ENCODE measurements at regions not wholly inside any gene's neighbourhood (a gene's known extent, or its start where the extent isn't known, plus 50 kb on each side); places are given as distances from the start of the nearest gene placed in this dataset.

DNA sequence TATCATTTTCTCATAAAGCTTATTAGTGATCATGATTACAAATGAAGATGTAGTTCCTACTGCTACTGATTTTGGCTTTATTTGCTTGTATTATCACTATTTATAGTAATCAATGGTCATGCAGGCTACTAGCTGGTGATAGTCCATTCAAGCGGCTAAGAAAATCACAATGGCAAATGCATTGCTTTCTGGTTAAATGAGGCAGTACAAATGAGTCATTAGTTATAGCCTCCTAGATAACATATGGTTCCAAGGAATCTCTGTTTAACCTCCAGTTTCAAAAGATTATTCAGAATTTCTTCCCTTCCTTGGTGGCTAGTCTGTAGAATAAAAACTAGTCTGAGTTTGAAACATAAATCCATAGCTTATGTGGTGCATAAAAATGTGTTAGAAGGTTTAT, 141.3 kb upstream of the HTR2A start:
- TF ChIP-seq, protein P1, sequence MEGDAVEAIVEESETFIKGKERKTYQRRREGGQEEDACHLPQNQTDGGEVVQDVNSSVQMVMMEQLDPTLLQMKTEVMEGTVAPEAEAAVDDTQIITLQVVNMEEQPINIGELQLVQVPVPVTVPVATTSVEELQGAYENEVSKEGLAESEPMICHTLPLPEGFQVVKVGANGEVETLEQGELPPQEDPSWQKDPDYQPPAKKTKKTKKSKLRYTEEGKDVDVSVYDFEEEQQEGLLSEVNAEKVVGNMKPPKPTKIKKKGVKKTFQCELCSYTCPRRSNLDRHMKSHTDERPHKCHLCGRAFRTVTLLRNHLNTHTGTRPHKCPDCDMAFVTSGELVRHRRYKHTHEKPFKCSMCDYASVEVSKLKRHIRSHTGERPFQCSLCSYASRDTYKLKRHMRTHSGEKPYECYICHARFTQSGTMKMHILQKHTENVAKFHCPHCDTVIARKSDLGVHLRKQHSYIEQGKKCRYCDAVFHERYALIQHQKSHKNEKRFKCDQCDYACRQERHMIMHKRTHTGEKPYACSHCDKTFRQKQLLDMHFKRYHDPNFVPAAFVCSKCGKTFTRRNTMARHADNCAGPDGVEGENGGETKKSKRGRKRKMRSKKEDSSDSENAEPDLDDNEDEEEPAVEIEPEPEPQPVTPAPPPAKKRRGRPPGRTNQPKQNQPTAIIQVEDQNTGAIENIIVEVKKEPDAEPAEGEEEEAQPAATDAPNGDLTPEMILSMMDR (IDR thresholded peaks at IDR 0.05; ENCODE audit: poor library complexity, severe bottlenecking): no peak
- DNase-seq (ENCODE audit: low spot score) (no peak), ATAC-seq (ENCODE audit: low read depth) (no peak)
- H3K36me3 ChIP-seq (ENCODE audit: low read depth): no peaks in the 10 kb centered on the region
- no peaks in the 10 kb centered on the region for H3K27me3 ChIP-seq (ENCODE audit: insufficient read depth, poor library complexity, severe bottlenecking)
- no peak overlapping the region for H3K4me3 ChIP-seq (ENCODE audit: severe bottlenecking)
- no peaks in the 10 kb centered on the region for H3K9me3 ChIP-seq (ENCODE audit: severe bottlenecking)
- no peak overlapping the region for H3K27ac ChIP-seq (ENCODE audit: poor library complexity, severe bottlenecking)
- H3K4me1 ChIP-seq (ENCODE audit: insufficient read depth, poor library complexity, severe bottlenecking): peaks cover 11% of the 10 kb centered on the region

DNA sequence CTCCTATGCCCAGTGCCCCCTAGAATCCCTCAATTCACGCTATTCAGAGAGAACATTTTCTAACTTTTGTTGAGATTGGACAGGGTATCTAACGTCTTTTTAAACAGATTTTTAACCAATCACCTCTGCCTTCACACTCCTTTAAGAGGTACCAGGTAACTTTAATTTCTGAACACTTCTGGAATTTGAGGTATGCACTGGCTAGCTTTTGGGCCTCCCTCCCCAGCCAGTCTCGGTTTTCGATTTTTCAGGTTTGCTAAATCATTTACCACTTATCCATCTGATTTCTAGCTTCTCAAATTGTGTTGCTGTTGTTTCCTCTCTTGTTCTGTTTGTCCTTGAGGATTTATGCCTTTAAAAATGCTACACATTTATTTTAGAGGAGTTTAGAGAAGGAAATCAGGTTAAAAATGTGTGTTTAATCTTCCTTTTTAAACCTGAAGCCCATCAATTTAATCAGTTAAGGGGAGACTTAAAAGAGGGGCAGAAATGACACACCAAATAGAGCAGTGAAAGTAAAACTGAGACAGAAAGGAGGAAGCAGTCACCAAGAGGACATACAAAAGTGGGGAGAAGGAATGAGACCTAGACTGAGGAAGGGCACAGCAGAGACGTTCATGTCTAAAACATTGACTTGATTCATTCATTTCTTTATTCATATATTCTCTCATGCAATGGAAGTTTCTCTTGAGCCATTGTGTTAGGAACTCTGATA, 139.6 kb upstream of the HTR2A start:
- TF ChIP-seq, protein P1 (IDR thresholded peaks at IDR 0.05; ENCODE audit: poor library complexity, severe bottlenecking): no peak
- Histone ChIP-seq H3K27me3 (ENCODE audit: insufficient read depth, poor library complexity, severe bottlenecking) (no peaks in the 10 kb centered on the region), H3K9me3 (ENCODE audit: severe bottlenecking) (no peaks in the 10 kb centered on the region), H3K4me1 (ENCODE audit: insufficient read depth, poor library complexity, severe bottlenecking) (peaks cover 13% of the 10 kb centered on the region), H3K4me3 (ENCODE audit: severe bottlenecking) (no peak overlapping the region), H3K36me3 (ENCODE audit: low read depth) (no peaks in the 10 kb centered on the region), H3K27ac (ENCODE audit: poor library complexity, severe bottlenecking) (no peak overlapping the region)
- no peak for ATAC-seq (ENCODE audit: low read depth)
- DNase-seq (ENCODE audit: low spot score): no peak

DNA sequence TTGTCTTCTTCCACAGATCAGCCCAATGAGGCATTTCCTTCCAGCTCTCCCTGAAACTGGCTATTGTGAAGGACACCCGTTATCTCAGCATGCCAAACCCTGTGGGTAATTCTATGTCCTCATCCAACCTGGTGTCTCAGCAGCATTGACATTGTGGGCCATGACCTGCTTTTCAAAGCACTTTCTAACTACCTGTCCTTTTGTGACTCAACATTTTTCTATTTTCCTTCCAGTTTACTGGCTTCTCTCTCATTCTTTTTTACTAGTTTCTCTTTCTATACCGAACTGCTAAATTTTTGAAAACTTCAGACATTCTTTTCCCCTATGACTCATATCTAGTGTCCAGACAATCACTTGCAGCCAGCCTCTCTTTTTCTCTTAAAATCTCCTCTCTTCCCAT, 136.4 kb upstream of the HTR2A start:
- TF ChIP-seq, protein P1 (IDR thresholded peaks at IDR 0.05; ENCODE audit: poor library complexity, severe bottlenecking): no peak
- no peaks in the 10 kb centered on the region for H3K27me3 ChIP-seq (ENCODE audit: insufficient read depth, poor library complexity, severe bottlenecking)
- peaks cover 6% of the 10 kb centered on the region for H3K4me1 ChIP-seq (ENCODE audit: insufficient read depth, poor library complexity, severe bottlenecking)
- ATAC-seq (ENCODE audit: low read depth): peak; percentile 59; the same call in 2 of the 3 replicates
- peak overlapping the region; percentile 22 for H3K27ac ChIP-seq (ENCODE audit: poor library complexity, severe bottlenecking)
- H3K36me3 ChIP-seq (ENCODE audit: low read depth): no peaks in the 10 kb centered on the region
- DNase-seq (ENCODE audit: low spot score): no peak
- H3K9me3 ChIP-seq (ENCODE audit: severe bottlenecking): no peaks in the 10 kb centered on the region
- H3K4me3 ChIP-seq (ENCODE audit: severe bottlenecking): no peak overlapping the region

DNA sequence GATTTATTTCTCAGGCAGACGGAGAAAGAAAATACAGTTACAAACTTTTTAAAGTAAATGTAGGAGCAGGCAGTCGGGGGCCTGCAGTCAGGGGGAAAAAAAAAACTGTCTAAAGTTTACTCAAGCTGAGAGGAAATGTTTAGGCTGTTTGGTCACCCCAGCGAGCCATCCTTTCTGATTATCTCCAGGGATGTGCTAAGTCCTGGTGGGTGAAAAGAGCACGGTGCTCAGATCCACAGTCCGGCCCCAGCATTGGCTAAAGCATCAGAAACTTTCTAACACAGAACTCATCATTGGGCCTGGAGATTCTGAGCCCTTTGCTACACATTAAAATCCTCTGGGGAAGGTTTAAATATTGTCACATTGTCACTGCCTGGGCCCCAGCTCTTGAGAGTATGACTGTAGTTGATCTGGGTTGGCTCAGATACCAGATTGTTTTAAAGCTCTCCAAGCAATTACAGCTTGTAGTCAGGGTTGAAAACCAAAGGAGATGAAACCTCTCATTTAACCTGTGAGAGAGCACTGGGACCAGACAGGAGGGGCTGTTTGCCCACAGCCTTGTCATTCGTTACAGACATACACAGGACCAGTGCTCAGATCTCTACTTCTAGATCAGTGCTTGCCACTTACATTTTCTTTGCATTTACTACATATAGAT, 131.1 kb upstream of the HTR2A start:
- no peaks in the 10 kb centered on the region for H3K27me3 ChIP-seq (ENCODE audit: insufficient read depth, poor library complexity, severe bottlenecking)
- no peak overlapping the region for H3K27ac ChIP-seq (ENCODE audit: poor library complexity, severe bottlenecking)
- H3K4me3 ChIP-seq (ENCODE audit: severe bottlenecking): no peak overlapping the region

More for the DNA sequence above, 131.1 kb upstream of the HTR2A start:
- no peaks in the 10 kb centered on the region for H3K9me3 ChIP-seq (ENCODE audit: severe bottlenecking)
- H3K36me3 ChIP-seq (ENCODE audit: low read depth): no peaks in the 10 kb centered on the region
- H3K4me1 ChIP-seq (ENCODE audit: insufficient read depth, poor library complexity, severe bottlenecking): no peaks in the 10 kb centered on the region
- DNase-seq (ENCODE audit: low spot score): no peak
- no peak for ATAC-seq (ENCODE audit: low read depth)
- TF ChIP-seq, protein P1 (IDR thresholded peaks at IDR 0.05; ENCODE audit: poor library complexity, severe bottlenecking): no peak

All from RWPE2 (cell line).